COLO668 (cell line): ENCODE measurements at regions not wholly inside any gene's neighbourhood (a gene's known extent, or its start where the extent isn't known, plus 50 kb on each side); places are given as distances from the start of the nearest gene placed in this dataset.
"Not testable (repeated sequence)": the region's sequence is repeated elsewhere in the genome, so short reads cannot be mapped to it uniquely, and the experiment has no call there.

Experiments
- DNase-seq: peaks from one replicate; lab custom pipeline; 2025; ENCODE audit not compliant: unreplicated experiment; lab: John Stamatoyannopoulos, UW

- DNase-seq: no peak
These were observed 505.9 kb upstream of the CCNG1 start for GRCh38 chr5:162931501-162931900.

- no peak for DNase-seq
These were observed 497.4 kb upstream of the CCNG1 start for GRCh38 chr5:162939991-162940390.

DNA sequence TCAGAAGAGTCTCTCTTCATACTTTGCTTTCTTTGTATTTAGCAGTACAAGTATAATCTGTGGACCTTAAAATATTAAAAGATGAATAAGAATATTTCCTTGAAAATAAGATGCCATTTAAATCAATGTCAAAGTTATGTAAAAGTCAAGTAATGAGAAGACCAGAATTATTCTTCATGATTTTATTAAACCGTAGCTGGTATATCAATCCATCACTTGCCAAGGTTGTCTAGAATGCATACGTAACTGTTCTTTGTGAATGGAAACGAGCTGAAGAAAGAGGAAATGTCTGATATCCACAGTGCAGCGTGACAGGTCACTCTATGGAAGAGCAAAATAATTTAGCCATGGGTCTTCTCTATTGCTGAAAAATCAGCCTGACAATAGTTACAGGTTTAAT is 488.7 kb upstream of the CCNG1 start:
- DNase-seq: no peak

DNA sequence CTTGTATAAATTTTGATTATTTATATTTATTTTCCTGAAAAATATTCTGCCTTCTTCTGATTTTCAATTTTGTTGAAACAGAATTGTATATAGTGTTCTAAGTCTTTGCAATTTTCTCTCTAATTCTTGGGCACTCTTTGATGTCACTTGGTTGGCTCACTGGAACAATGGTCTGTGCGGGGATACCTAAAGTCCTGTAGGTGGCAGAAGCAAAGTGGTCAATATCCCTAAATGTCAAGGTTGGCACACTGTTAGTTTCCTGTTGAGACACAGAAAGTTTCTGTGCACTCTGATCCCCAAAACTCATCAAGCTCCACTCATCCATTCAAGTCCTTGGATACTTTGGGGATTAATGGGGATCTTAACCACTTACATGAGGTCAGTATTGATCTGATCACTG is 480.8 kb upstream of the CCNG1 start:
- no peak for DNase-seq

- DNase-seq: not testable (repeated sequence)
These were observed 473.3 kb upstream of the CCNG1 start for GRCh38 chr5:162964144-162964543.

- no peak for DNase-seq
These were observed 447.3 kb upstream of the CCNG1 start for GRCh38 chr5:162990063-162990462.

- DNase-seq: no peak
These were observed 446.4 kb upstream of the CCNG1 start for GRCh38 chr5:162990856-162991497.

GRCh38 chr5:162995568-162995967 is 441.8 kb upstream of the CCNG1 start:
- DNase-seq: no peak

GRCh38 chr5:162996053-162996452 is 441.3 kb upstream of the CCNG1 start:
- DNase-seq: no peak

DNA sequence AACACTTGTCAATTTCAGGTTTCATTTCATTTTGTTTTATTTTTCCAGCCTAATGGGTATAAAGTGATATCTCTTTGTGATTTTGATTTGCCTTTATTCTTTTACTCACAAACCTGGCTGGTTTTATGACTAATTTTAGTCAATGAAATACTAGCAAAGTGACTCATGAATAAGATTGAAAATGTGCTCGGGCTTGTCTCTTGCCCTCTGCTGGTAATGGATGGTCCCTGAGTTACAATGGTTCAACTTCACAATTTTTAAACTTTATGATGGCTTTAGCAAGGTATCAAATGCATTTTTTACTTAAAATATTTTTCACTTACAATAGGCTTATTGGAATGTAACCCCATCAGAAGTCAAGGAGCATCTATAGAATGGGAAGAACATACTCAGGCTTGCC is 431.4 kb upstream of the CCNG1 start:
- no peak for DNase-seq

DNA sequence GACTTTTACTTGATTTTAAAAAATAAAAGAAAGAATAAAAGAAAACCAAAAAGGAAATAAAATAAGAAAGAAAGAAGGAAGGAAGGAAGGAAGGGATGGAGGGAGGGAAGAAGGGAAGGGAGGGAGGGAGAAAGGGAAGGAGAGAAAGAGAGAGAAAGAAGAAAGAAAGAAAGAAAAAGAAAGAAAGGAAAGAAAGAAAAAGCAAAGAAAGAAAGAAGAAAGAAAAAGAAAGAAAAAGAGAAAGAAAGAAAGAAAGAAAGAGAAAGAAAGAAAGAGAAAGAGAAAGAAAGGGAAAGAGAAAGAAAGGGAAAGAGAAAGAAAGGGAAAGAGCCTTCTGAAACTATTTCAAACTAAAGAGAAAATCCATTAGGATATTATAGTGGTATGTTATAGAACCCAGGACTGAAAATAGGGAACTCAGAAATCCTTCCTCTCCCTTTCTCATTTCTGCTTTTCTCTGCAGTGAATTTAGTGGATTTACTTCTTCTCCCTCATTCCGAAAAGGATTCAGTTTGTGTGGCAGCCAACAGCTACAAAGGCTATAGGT is 414.7 kb upstream of the CCNG1 start:
- no peak for DNase-seq

GRCh38 chr5:163023846-163024245 is 413.5 kb upstream of the CCNG1 start:
- DNase-seq: no peak

- no peak for DNase-seq
These were observed 412.5 kb upstream of the CCNG1 start for GRCh38 chr5:163024936-163025335.

DNA sequence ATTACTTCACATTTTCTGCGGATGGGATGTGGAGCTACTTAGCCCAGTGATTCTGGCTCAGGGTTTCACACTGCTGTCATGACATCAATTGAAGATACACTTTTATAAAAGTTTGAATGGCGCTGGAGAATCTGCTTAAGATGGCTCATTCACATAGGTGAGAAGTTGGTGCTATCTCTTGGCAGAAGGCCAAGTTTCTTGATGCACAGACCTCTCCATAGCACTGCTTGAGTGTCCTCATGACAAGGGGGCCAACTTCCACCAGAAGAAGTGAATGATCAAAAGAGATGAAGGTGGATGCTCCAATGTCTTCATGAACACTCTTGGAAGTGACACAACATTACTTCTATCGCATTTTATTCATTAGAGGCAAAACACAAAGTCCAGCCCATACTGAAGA is 403.7 kb upstream of the CCNG1 start:
- DNase-seq: no peak

DNA sequence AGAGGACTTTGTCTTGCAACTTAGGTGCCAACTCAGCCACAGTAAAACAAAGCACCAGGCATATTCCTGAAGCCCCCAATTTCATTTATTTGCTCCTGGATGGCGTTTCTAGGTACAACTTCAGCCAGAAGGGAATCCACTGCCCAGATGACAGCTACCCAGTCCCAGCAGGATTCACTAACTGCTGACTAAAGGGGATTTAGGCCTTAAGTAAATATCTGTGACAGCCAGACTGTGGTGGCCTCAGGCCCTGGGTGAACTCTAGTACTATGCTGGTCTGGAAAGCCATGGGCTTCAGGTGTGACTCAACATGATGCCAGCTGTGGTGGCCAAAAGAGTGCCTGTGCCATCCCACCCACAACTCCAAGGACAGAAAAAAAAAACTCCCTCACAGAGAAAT is 396.1 kb upstream of the CCNG1 start:
- DNase-seq: no peak

- no peak for DNase-seq
These were observed 357.8 kb upstream of the CCNG1 start for GRCh38 chr5:163079618-163080017.

GRCh38 chr5:163089230-163089629 is 348.2 kb upstream of the CCNG1 start:
- no peak for DNase-seq

DNA sequence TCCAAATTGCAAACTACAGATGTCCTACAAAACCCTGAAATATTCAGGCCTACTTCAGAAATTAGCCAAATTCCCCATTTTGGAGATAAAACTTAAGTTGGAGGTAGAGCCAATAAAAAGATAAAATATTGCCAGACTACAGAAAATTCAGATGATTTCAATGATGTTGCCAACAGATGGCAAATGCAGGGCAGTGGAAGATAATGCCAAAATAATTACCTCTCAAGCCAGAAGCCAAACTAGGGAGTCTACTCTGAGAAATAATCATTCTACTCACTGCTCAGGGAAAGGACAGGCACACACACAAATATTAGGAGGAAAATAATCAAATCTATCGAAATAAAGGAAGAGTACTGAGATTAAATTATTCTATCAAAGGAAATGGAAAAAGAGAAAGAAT is 347.5 kb upstream of the CCNG1 start:
- DNase-seq: no peak

DNA sequence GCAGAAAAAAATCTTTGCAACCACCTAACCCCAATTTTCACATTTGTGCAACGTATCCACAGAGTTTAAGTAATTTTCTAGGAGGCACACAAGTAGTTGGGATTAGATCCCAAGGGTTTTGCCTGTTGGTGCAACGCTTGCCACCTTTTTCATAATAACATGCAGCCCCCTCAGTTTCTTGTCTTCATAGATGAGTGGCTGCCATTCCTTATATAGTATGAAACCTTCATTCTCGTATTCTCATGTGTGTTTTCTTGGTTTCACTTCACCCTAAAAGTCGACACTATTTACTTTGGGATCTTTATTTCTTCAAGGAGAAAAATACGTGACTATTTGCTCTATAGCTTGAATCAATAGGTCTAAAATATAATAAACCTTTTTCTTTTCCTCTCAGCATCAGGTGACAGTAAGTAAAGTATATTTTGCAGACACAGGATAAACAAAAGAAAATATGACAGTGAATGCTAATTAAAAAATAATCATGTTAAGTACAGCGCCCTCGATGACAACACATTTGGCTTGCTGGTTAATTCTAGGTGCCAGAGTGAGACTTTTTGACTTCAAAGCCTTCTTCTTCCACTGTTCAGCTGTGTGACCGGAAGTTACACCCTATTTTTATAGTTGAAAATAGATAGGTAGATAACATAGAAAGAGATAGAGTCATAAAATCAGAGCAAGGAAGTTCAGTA is 342.8 kb upstream of the CCNG1 start:
- DNase-seq: no peak

DNA sequence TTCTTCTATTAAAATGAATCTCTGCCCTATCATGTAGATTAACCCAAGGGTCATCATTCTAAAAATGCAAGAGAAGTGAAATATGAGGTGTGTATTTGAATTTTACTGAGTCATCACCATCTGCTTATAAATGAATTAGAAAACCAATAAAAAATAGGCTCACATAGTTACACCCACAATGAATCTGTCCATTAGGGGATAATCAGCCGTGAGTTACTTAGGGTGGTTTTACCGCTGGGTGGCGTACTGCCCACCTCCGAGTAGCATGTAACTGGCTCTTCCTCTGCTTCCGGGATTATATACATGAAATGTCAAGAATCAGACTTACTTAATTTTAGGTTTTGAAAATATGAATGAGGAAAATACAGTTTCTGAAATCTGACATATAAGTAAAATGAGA is 332.9 kb upstream of the CCNG1 start:
- no peak for DNase-seq

DNA sequence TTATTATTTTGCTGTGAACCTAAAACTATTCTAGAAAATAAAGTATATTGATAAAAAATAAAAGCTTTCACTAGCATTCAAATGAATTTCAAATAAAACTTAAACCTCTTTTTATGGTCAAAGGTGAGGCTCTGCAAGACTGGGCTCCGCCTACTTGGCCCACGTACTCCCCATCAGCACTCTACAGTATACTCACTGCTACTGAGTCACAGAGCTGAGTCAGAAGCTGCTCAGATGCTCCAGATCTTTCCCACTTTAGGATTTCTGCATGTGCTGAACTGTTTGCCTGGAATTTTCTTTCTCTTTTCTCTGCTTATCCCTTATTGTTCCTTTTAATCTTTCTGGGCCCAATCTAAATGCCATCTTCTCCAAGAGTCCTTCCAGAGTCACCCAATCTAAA is 331.9 kb upstream of the CCNG1 start:
- DNase-seq: no peak

DNA sequence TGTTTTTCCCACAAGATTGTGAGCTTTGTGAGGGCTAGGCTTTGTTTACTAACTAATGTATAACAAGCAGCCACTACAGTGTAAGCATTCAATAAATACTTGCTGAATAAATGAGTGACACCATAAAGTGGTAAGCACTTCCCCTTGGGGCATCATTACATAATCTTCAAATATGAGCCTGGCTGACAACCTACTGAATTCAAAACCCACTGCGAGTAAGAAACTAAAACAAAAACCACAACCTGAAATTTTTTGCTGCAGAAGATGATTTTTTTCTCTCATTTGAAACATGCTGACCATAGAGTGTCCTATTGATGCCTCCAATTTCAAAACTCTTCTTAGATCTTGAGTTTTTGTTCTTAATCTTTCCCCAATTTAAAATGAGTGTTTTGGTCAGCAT is 331.3 kb upstream of the CCNG1 start:
- no peak for DNase-seq

DNA sequence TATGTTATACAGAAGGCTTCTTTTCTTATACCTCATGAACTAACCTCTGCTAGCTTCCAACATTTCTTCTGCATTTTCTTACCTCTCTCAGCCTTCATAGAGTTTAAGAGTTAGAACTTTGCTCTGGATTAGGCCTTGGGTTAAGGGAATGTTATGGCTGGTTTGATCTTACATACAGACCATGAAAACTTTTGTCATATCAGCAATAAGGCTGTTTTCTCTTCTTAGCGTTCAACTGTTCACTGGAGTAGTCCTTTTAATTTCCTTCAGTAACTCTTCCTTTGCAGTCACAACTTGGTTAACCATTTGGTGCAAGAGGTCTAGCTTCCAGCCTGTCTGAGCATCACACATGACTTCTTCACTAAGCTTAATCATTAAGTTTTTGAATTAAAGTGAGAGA is 329.0 kb upstream of the CCNG1 start:
- DNase-seq: no peak
